ENCODE measurements at regions not wholly inside any gene's neighbourhood (a gene's known extent, or its start where the extent isn't known, plus 50 kb on each side); places are given as distances from the start of the nearest gene placed in this dataset.

DNA sequence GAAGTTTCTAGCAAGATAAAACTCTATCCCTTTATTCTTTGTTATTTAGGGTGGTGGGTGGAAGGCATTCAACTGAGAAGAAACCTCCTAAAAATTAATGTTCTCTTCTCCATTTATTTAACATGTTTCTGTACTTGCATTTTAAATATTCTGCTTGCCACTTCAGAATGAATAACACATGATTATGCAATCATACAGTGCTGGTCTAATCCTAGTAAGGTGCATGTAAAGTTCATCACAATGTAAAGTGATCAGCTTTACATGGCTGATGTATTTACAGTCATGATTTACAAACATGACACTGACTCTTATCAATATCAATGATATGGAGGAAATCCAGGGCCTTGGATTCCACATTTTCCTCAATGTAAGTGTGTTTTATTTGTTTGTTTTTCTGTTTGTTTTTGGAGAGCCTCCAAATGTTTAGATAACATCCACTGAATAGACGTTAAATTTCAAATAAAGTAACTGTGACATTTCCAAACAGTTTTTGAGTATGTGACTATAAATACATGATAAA is 342.1 kb upstream of the CTSO start:
- TF ChIP-seq, protein P1, sequence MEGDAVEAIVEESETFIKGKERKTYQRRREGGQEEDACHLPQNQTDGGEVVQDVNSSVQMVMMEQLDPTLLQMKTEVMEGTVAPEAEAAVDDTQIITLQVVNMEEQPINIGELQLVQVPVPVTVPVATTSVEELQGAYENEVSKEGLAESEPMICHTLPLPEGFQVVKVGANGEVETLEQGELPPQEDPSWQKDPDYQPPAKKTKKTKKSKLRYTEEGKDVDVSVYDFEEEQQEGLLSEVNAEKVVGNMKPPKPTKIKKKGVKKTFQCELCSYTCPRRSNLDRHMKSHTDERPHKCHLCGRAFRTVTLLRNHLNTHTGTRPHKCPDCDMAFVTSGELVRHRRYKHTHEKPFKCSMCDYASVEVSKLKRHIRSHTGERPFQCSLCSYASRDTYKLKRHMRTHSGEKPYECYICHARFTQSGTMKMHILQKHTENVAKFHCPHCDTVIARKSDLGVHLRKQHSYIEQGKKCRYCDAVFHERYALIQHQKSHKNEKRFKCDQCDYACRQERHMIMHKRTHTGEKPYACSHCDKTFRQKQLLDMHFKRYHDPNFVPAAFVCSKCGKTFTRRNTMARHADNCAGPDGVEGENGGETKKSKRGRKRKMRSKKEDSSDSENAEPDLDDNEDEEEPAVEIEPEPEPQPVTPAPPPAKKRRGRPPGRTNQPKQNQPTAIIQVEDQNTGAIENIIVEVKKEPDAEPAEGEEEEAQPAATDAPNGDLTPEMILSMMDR (IDR thresholded peaks at IDR 0.05), result no peak
- TF ChIP-seq POLR2AphosphoS5 (IDR thresholded peaks at IDR 0.05) (no peak), EP300 (IDR thresholded peaks at IDR 0.05) (no peak)

Measured in sigmoid colon (tissue), 4 donors.